CD4-positive, alpha-beta T cell treated with Interferon alpha-2 for 1 hour (primary cell): ENCODE measurements at regions not wholly inside any gene's neighbourhood (a gene's known extent, or its start where the extent isn't known, plus 50 kb on each side); places are given as distances from the start of the nearest gene placed in this dataset.
A peak's percentile ranks its signal among the peaks of the same experiment; 100 is the strongest.

Source experiments
- DNase-seq, 2 donors: peaks; one replicate each; pipeline ENCODE4 v3.0.0-alpha.2; 2020 to 2022

DNA sequence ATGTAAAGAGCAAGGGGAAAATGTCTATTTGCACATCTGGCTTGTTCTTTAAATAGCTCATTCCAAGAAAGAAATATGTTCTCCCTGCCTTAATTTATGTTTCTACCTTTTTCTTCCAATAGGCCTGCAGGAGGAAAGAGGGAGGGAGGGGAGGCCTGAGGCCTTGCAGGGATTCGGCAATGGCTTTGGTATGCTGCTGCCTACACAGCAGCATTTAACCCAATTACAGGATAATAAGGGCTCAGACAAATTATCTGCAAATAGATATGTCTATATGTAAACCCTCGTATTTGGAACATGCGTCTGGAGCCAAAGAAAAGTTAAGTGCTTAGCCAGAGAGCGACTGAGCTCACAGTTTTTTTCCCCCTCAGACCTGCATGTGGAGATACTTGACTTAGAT is 277.2 kb downstream of the CDC5L start:
- no peak for DNase-seq

GRCh38 chr6:44665143-44665542 is 277.6 kb downstream of the CDC5L start:
- no peak for DNase-seq

DNA sequence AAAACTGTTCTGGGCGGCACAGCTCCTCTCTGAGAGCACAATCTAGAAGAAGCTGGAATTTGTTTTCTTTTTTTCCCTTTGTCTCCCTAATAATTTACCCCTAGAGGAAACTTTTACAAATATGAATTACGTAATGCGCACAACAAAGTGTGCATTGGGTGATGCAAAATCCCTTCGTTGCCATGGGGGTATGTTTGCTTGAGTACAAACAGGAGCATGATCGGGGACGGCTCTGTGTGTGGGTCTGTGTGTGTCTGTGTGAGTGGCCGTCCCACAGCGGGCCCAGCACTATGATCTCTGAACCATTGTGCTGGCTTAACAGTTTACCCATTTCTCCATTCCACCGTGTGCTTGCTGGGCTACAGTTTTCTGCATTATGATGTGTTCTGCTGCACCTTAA is 278.2 kb downstream of the CDC5L start:
- no peak for DNase-seq

DNA sequence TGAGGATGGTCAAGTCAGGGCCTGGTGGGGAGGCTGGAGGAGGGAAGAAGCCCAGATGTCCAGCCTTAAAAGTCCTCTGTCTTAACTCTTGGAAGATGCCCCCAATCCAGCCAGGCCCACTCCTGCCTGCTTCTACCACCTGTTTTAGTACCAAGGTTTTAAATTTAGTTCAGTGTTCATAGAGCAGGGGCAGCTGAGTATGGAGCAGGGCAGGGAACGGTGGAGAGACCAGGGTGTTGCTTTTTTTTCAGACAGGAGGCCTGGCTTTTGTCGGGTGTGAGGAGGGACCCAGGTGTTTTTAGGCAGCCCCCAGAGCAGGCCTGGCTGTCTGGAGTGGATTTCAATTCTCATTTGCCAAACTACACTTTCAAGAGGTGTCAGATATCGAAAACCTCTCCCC is 278.8 kb downstream of the CDC5L start:
- no peak for DNase-seq

- no peak for DNase-seq
Measured at GRCh38 chr6:44667226-44667625, 279.7 kb downstream of the CDC5L start.

- DNase-seq = peak in 1 of 2 donors; percentile 31
Measured at GRCh38 chr6:44667668-44668390, 280.3 kb downstream of the CDC5L start.

- DNase-seq = no peak
Measured at GRCh38 chr6:44668391-44668930, 281.0 kb downstream of the CDC5L start.

- DNase-seq = no peak
Measured at GRCh38 chr6:44668976-44669934, 281.7 kb downstream of the CDC5L start.

DNA sequence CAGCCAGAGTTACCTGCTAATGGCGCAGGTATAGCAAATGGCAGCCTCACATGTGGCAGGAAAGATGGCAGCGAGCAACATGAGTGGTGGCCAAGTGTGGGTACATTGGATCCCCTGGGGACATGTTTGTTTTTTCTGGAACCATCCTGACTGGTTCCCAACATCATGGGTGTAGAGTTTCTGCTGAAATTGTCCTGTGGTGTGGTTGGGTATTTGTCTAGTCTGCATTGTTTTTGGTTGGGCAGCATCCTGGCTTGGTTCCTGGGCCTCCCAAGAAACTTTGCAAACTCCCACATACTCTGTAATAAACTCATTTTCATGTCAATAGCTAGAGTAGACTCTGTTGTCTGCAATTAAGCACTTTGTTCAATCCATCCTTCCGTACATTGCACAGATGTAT is 282.6 kb downstream of the CDC5L start:
- DNase-seq = no peak

- DNase-seq = no peak
Measured at GRCh38 chr6:44671333-44671732, 283.8 kb downstream of the CDC5L start.

DNA sequence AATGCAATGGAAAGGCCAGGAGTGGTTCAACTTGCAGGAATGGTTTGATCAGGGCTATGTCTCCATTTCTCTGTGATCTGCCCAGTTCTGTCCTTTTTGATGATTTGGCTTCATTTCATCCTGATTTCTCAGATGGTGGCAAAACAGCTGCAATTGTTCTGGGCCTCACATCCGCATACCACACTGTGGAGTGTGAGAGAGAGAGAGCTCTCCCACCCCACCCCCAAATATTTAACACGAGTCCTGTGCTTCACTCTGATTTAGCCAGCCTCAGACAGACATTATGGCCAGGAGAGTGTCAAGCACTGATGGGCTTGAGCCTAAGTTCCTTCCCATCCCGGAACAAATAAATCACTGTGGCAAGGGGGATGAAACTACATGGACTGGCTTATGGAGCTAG is 284.6 kb downstream of the CDC5L start:
- no peak for DNase-seq

GRCh38 chr6:44672841-44673240 is 285.3 kb downstream of the CDC5L start:
- DNase-seq = no peak

DNA sequence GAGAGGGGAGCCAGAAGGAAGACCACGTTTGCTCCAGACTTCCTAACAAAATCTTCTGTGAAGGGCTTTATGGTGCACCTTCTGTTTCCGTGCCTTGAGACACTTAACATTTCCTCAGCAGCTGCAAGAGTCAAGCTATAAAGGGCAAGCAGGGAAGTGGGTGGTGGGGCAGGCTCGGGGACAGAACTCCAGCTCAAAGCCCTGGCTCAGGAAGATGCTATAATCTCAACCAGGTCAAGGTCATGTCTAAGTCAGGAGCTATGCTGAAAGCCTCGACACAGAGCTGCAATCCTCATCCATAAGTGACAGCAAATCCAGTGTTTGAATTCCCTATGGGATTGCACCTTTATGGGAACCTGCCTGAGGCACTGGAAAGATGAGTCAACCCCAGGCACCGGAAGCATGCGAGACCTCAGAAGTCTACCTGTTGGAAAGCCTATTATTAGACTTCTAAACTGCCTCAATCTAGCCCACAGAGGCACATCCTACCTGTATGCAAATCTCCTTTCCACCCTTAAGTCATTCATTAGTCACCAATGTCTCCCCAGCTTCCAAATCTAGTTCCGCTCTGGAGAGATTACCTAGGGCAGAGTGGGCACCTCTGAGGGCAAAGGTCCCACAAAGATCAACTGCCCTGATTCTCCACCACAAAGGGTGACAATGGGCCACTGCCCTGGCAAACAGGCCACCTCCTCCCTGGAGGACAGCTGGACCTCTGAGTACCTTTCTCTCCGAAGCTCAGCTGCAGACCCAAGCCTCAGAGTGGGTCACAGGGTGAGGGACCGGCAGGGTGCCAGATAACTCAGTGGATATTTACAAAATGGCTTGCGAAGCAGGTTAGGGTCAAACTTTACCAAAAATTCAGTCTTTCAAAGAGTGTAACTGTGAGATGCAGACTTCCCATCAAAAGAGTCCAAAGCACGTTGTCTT is 287.0 kb downstream of the CDC5L start:
- DNase-seq = no peak

DNA sequence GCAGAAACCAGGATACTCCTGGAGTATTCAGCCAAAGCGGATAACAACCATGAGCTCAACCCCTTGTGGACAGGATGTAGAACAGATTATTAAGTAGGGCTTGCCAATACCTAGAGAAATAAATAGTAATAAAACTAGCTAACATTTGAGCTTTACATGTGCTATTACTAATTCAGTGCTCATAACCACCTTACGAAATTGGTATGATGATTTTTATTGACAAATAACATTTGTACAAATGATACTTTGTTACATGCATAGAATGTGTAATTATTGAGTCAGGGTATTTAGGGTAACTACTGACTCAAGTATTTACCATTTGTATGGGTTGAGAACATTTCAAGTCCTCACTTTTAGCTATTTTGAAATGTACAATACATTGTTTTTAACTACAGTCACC is 287.9 kb downstream of the CDC5L start:
- no peak for DNase-seq

DNA sequence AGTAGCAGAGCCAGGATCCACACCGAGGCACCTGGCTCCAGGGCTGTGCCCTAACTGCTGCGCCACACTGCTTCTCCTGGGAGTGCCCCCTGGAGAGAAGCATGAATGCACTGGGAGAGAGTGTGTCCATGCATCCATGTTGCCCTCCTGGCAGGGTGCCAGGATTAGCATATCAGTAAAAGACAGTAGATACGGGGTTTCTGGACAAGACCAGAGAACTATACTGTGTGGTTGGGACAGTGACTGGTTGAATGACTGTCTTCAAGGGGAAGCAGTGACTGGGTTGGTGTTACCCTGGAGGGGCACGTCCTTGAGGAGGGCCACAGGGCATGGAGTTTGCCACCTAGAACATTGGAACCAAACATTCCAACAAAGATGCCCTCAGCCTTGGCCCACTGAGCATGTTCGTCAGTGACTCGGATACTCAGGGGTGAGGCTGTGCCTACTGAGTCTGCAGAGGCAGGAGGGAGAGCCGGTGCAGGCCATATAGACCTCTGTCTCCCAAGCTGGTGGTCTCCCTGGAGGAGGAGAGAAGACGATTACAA is 288.8 kb downstream of the CDC5L start:
- DNase-seq = no peak

DNA sequence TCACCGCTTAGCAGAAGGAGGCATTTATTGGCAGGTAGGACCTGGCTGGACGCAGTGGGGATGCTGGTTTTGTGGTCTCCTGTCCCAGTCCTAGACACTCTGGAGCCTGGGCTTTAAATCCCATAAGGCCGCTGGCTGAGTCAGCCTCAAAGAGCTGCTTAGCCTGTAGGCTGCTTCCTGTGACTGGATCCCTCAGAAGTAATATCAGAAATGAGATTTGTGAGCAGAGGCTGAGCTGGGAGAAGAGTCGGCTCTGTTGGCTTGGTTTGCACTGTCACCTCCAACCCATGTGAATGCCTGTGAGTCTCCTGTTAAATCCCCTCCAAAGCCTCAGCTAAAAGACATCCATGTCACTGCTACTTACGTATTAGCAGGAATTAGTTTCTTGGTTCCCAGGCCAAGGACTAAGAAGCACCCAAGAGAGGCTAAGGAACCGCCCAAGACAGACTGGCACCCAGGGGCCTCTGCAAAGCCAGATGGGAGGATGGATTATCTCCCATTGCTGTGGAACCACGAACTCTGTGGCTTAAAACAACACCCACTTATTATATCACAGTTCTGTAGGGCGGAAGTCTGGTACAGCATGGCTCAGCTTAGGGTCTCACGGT is 289.4 kb downstream of the CDC5L start:
- no peak for DNase-seq

DNA sequence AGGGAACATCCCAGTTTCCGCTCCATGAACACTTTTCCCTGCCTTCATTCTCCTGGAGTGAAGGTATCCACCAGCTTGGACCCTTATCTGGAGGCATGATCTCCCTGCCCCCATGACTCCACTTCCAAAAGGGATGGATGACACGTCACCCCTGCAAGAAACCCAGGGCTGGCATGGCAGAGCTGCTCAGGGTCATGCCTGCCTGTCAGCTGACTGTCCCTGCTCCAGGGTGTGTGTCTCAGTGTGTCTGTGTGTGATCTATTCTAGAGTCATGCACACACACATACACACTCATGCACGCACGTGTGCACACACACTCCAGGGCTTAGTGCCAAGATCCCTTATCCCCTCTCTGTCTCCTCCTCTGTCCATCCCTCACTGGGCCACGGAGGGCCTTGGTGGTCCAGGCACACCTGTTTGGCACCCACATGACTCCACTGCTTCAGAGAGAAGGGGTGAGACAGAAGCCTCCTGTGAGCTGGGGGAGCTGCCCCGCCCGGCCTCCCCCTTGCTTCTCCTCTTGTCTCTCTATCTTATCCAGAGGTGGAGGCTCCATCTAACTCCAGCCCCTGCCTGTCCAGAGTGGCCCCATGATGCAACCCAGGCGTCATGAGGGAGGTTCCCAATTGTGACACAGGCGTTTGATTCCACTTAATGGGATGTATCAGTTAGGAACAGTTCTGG is 290.9 kb downstream of the CDC5L start:
- DNase-seq = no peak

- no peak for DNase-seq
Measured at GRCh38 chr6:44679438-44680201, 292.1 kb downstream of the CDC5L start.

GRCh38 chr6:44680202-44680720 is 292.8 kb downstream of the CDC5L start:
- DNase-seq = no peak

- no peak for DNase-seq
Measured at GRCh38 chr6:44681761-44682160, 294.3 kb downstream of the CDC5L start.
